ENCODE measurements at regions not wholly inside any gene's neighbourhood (a gene's known extent, or its start where the extent isn't known, plus 50 kb on each side); places are given as distances from the start of the nearest gene placed in this dataset.

DNA sequence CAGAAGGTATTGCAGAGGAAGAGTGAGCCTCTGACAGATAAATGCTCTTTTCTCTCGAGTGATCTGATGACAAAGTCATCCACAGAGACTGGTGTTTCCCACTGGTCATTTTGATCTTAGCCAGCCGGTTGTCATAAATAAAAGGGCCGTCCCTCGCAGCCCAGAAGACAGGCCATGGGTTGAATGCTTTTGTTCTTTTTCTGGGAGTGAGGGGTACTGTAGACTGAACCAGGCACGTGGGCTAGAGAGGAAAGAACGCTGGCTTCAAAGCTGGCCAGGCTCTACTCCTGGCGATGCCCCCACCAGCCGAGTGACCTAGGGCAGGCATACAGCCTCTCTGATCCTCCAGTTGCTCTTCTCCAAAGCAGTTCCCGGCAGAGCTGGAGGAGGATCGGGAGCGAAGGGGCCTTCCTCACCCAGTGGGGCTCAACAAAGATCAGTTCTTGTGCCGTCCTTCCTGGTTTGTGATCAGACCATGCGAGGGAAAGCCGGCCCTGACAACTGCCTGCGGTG, 193.5 kb downstream of the INHBB start:
- no peaks in the 10 kb centered on the region for H3K9me3 ChIP-seq (ENCODE audit: control insufficient read depth in 2 of 3, insufficient read depth in 1 of 3, low read length in 3 of 3)
- no peak for FAIRE-seq
- no peak for TF ChIP-seq CTCF (IDR thresholded peaks at IDR 0.05; ENCODE audit: borderline replicate concordance, extremely low read depth, insufficient read depth)

DNA sequence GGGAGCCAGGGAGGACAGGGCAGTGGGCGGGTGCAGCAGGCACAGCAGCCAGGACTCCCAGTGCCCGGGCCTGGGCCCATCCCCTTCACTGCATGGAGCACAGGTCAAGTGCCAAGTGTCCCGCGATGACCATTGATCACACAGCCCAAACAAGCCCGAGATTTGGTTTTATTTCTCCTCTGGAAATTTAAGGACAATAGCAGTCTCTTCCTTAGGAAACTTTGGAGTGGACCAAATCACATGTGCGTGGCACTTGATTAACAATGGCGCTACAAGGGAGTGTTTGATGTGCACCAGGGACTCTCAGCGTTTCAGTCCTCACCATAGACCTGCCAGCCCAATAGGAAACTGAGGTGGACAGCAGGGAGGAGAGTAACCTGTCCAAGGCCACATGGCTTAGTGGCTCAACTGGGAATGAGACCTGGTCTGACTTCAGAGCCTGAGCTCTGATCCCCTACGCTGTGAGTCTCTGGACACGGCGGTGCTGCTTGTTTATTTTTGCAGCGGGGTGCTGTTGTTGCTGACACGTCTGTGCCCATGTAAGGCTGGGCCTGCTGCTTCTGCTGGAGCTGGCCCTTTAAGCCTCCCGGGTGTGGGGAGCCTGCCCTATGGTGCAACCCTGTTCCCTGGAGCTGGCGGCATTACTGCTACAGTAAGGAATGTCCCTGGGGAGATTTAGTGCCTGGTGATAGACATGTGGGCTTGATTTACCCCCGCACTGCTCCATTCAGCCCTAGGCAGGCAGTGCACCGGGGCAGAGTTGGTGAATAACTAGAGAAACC, 194.2 kb downstream of the INHBB start:
- no peak for FAIRE-seq
- no peak overlapping the region for H3K9ac ChIP-seq (ENCODE audit: low read length in 3 of 3)

More for the DNA sequence above, 193.5 kb downstream of the INHBB start:
- Histone ChIP-seq H3K27ac (ENCODE audit: low read depth in 2 of 2, low read length in 2 of 2) (no peak overlapping the region), H3K9ac (ENCODE audit: low read length in 3 of 3) (no peak overlapping the region), H3K36me3 (ENCODE audit: control insufficient read depth in 2 of 3, insufficient read depth in 3 of 3, low read length in 3 of 3) (no peaks in the 10 kb centered on the region), H3K4me1 (ENCODE audit: control insufficient read depth in 2 of 3, insufficient read depth in 2 of 3, low read depth in 1 of 3, low read length in 3 of 3) (peaks cover 0 to 15% (median 4%) of the 10 kb centered on the region in 3 donors), H3K27me3 (ENCODE audit: control insufficient read depth, insufficient read depth, low read length) (peaks cover 3% of the 10 kb centered on the region), H3K4me3 (ENCODE audit: low read length in 3 of 3) (no peak overlapping the region)
- peak in 1 of 5 donors; percentile 36 for DNase-seq
- intact Hi-C loops (cut with DNase I) = no loop called here

GRCh38 chr2:120540719-120541552, 194.7 kb upstream of the GLI2 start:
- intact Hi-C loops (cut with DNase I) = no loop called here
- Histone ChIP-seq H3K9ac (ENCODE audit: low read length in 3 of 3) (no peak overlapping the region), H3K36me3 (ENCODE audit: control insufficient read depth in 2 of 3, insufficient read depth in 3 of 3, low read length in 3 of 3) (no peaks in the 10 kb centered on the region), H3K4me3 (ENCODE audit: low read length in 3 of 3) (no peak overlapping the region), H3K4me1 (ENCODE audit: control insufficient read depth in 2 of 3, insufficient read depth in 2 of 3, low read depth in 1 of 3, low read length in 3 of 3) (peaks cover 0 to 12% (median 4%) of the 10 kb centered on the region in 3 donors), H3K27me3 (ENCODE audit: control insufficient read depth, insufficient read depth, low read length) (peaks cover 8% of the 10 kb centered on the region), H3K27ac (ENCODE audit: low read depth in 2 of 2, low read length in 2 of 2) (no peak overlapping the region), H3K9me3 (ENCODE audit: control insufficient read depth in 2 of 3, insufficient read depth in 1 of 3, low read length in 3 of 3) (no peaks in the 10 kb centered on the region)
- DNase-seq (no peak), FAIRE-seq (no peak)
- no peak for TF ChIP-seq CTCF (IDR thresholded peaks at IDR 0.05; ENCODE audit: borderline replicate concordance, extremely low read depth, insufficient read depth)

More for the DNA sequence above, 194.2 kb downstream of the INHBB start:
- Histone ChIP-seq H3K4me3 (ENCODE audit: low read length in 3 of 3) (no peak overlapping the region), H3K27me3 (ENCODE audit: control insufficient read depth, insufficient read depth, low read length) (peaks cover 3% of the 10 kb centered on the region), H3K9me3 (ENCODE audit: control insufficient read depth in 2 of 3, insufficient read depth in 1 of 3, low read length in 3 of 3) (no peaks in the 10 kb centered on the region), H3K27ac (ENCODE audit: low read depth in 2 of 2, low read length in 2 of 2) (no peak overlapping the region), H3K36me3 (ENCODE audit: control insufficient read depth in 2 of 3, insufficient read depth in 3 of 3, low read length in 3 of 3) (no peaks in the 10 kb centered on the region), H3K4me1 (ENCODE audit: control insufficient read depth in 2 of 3, insufficient read depth in 2 of 3, low read depth in 1 of 3, low read length in 3 of 3) (peaks cover 0 to 15% (median 4%) of the 10 kb centered on the region in 3 donors)
- TF ChIP-seq CTCF (IDR thresholded peaks at IDR 0.05; ENCODE audit: borderline replicate concordance, extremely low read depth, insufficient read depth) = no peak
- intact Hi-C loops (cut with DNase I) = no loop called here
- peak in 2 of 5 donors; percentile 23 to 91 for DNase-seq

Measured in kidney (tissue), 13 donors.